ENCODE measurements at regions not wholly inside any gene's neighbourhood (a gene's known extent, or its start where the extent isn't known, plus 50 kb on each side); places are given as distances from the start of the nearest gene placed in this dataset.

DNA sequence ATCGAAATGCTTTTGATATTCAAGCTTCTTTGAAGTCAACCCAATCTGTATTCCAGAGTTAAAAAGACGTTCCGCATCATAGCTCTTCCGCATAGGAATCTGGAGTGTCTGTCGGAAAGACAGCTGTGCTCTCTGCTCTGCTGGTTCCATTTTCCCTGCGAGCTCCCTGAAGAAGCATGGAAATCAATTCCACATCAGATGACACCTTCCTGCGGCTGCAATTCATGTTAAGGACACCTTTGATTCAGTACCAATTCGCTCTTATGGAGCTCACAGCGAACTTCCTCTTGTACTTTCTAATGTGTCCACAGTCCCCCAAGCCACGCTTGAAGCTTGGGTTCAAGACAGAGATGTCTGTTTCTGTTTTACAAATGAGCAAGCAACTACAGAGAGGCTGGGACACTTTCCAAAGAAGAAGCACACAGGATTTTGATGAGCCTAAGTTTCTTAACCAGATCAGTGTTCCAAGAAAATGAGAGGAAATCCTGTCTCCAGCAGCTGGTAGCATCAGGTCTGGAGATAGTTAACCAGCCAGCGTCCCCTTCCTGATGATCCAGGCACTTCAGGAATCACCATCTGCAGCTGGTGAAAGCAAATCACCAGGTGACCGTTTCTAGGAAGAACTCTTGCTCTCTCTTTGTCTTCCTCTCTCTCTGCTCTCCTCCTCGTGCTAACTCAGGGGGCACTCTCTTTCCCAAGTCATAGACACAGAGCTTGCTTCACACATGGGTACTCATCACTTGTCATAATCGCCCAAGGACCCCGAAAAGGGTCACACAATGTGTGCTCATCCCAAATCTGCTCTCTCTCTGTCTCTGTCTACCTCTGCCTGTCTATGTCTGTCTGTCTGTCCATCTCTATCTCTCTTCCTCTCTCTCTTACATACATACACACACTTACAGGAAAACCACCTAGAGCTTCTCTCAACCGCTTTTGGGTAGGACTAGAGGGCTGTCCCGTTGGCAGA, 281.8 kb downstream of the FAM43A start:
- in situ Hi-C loops (cut with HindIII; ENCODE audit: low pct_unique_long_range_greater_than_20kb, low sequenced_read_pairs), result no loop called here
- no peak for DNase-seq (ENCODE audit: low read depth)

- in situ Hi-C loops (cut with HindIII; ENCODE audit: low pct_unique_long_range_greater_than_20kb, low sequenced_read_pairs), result no loop called here
- DNase-seq (ENCODE audit: low read depth), result no peak
Measured at GRCh38 chr3:194970066-194970465, 284.4 kb downstream of the FAM43A start.

DNA sequence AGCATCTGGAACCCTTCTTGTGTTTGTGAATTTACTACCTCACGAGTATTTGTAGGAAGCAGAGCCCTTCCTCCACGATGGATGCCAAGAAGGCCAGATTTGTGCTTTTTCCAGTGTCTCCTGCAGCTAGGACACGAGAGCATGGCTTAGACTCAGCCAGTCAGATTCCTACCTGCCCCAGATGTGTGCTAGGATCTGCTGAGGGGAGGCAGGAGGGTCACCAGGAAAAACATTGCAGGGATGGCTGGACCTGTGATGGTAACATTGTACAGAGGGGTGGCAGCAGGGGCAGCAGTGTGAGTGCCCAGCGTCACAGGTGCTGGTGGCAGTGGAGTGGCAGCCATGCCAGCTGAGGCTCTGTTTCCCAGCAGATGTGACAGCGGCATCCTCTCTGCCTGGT, 285.3 kb downstream of the FAM43A start:
- in situ Hi-C loops (cut with HindIII; ENCODE audit: low pct_unique_long_range_greater_than_20kb, low sequenced_read_pairs), result no loop called here
- DNase-seq (ENCODE audit: low read depth), result no peak

DNA sequence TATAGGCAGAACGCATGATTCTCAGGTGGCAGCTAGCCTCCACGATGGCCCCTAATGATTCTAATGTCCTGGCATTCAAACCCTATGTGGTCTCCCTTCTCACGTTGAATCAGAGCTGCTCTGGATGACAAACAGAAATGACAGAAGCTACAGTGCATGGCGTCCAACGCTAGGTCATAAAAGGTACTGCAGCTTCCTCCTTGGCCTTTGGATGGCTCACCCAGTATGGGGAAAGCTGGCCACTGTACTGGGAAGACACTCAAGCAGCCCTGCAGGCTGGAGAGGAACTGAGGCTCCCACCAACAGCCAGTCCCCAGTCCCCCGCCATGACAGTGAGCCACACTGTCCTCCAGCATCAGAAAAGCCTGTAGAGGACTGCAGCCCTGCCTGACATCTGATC, 286.3 kb downstream of the FAM43A start:
- DNase-seq (ENCODE audit: low read depth), result no peak
- in situ Hi-C loops (cut with HindIII; ENCODE audit: low pct_unique_long_range_greater_than_20kb, low sequenced_read_pairs), result no loop called here

DNA sequence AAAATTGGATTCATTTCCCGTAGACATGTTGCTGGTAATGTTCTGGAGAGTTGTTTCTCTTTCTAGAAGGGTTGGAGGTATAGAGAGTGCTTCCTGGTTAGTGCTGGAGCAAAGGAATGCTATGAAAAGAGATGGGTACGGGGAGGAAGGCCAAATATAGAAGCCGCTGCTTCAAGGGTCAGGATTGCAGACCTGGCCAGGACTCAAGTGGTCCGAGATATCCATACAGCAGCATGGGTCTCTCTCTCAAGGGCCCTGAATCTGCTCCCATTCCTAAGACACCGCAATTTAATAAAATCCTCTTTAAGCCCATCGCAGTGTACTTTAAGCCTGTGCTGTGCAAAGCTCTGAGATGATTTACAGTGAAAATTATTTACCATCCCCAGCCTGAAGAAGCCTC, 287.0 kb downstream of the FAM43A start:
- DNase-seq (ENCODE audit: low read depth), result no peak
- in situ Hi-C loops (cut with HindIII; ENCODE audit: low pct_unique_long_range_greater_than_20kb, low sequenced_read_pairs), result no loop called here

DNA sequence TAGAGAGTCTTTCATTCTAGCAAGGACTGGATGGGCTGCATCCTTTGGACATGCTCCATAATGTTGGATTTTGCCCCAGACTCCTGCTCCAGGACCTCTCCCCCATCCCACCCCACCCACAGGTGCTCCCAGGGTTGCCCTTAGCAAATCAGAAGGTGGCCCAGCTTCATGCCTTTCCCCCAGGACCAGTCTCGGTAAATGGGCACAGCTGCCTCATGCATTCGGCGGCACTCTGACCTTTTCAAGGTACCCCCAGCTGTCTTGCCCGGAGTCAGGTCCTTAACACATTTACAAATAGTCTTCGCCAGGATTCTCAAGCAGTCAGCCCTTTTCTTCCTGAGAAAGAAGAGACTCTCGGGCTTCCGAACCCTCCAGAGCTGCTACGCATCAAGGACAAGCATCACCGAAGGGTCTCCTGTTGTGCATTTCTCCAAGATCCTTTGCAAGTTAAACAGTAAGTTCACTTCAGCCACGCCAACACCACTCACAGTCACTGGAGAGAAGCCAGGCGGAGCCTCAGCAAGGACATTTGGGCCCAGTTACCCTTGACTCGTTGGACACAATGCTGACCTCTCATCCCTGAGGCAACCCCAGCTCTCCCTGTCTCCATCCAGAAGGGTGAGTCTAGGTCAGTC, 287.8 kb downstream of the FAM43A start:
- DNase-seq (ENCODE audit: low read depth), result no peak
- in situ Hi-C loops (cut with HindIII; ENCODE audit: low pct_unique_long_range_greater_than_20kb, low sequenced_read_pairs), result no loop called here

DNA sequence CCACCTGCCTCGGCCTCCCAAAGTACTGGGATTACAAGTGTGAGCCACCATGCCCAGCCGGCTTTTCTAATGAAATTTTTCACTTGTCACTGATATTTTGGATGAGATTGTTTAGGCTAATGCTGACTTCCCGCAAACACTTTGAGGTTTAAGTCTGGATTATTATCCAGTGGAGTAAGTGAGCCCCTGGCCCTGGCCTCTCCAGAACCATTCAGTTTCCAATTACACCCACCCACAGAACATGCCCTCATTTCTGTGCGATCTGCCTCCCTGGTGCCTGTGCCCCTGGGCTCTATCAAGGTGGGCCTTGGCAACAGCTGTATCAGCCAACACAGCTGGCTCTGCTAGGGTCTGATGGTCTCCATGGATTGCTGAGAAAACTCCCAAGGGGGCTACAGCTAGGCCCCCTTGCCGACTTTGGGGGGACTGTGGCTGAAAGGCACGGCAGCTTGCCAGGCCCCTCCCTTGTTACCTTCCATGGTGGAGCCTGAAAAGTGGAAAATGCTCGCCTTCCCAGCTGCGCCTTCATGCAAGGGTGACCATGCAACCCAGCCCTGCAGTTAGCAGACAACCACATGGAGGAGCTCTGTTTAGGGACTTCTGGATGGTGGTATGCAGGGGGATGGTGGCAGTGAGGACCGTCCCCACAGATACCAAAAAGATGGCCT, 288.9 kb downstream of the FAM43A start:
- in situ Hi-C loops (cut with HindIII; ENCODE audit: low pct_unique_long_range_greater_than_20kb, low sequenced_read_pairs), result no loop called here
- DNase-seq (ENCODE audit: low read depth), result no peak

DNA sequence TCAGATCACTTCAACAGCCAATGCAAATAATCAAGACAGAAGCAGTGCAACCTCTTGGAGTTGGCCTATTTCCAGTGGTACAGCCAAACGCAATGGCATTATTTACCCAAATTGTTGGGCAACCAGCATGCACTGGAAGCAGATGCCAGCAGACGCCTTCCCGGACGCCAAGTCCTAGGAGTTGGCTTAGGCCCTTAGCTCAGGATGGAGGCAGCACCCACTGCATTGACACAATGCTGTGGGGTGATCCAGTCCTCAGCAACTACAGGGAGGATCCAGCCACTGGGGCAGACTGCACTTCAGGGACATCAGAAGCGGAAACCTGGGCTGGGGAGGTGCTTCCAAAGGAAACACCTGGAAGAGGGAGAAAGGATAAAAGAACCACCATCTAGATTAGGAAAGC, 290.4 kb downstream of the FAM43A start:
- in situ Hi-C loops (cut with HindIII; ENCODE audit: low pct_unique_long_range_greater_than_20kb, low sequenced_read_pairs), result no loop called here
- DNase-seq (ENCODE audit: low read depth), result no peak

DNA sequence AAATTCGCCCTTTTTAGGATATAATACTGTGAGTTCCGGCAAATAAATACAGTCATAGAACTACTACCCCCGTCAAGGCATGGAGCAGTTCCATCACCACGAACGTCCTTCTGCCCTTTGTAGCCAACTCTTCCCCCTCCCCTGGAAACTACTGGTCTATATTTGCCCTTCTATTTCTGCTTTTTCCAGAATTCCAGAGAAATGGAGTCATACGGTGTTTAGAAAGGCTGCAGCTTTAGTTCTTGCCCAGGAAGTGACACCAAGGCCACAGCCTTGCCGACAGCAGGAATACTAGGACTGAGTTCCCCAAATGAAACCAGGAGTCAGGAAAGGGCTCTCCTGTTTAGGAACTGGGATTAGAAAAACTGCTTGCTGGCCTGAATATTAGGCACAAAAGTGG, 291.2 kb downstream of the FAM43A start:
- in situ Hi-C loops (cut with HindIII; ENCODE audit: low pct_unique_long_range_greater_than_20kb, low sequenced_read_pairs), result no loop called here
- DNase-seq (ENCODE audit: low read depth), result no peak

GRCh38 chr3:194977356-194977755, 291.7 kb downstream of the FAM43A start:
- in situ Hi-C loops (cut with HindIII; ENCODE audit: low pct_unique_long_range_greater_than_20kb, low sequenced_read_pairs), result no loop called here
- no peak for DNase-seq (ENCODE audit: low read depth)

- DNase-seq (ENCODE audit: low read depth), result no peak
- in situ Hi-C loops (cut with HindIII; ENCODE audit: low pct_unique_long_range_greater_than_20kb, low sequenced_read_pairs), result no loop called here
Measured at GRCh38 chr3:194979173-194979572, 291.8 kb downstream of the XXYLT1 start.

GRCh38 chr3:194982472-194982871, 288.5 kb downstream of the XXYLT1 start:
- in situ Hi-C loops (cut with HindIII; ENCODE audit: low pct_unique_long_range_greater_than_20kb, low sequenced_read_pairs), result no loop called here
- no peak for DNase-seq (ENCODE audit: low read depth)

- no peak for DNase-seq (ENCODE audit: low read depth)
- in situ Hi-C loops (cut with HindIII; ENCODE audit: low pct_unique_long_range_greater_than_20kb, low sequenced_read_pairs), result no loop called here
Measured at GRCh38 chr3:194983121-194983520, 287.8 kb downstream of the XXYLT1 start.

DNA sequence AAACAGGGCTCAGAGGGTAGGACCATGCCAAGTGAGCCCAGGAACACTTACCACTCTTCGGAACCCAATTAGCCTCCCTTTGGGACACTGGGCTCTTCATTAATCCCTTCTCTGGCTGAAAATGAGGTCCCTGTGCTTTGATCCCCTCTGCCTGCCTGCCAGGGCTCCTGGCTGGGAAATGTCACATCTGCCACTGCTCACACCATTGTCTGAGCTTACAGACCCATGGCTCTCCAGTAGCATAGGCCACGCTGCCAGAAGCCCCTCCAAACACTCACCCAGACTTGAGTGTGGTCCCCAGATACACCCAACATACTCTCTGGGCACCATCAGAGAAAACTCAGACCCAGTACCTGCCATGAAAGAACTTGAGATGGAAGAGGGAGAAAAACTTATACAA, 287.3 kb downstream of the XXYLT1 start:
- DNase-seq (ENCODE audit: low read depth), result no peak
- in situ Hi-C loops (cut with HindIII; ENCODE audit: low pct_unique_long_range_greater_than_20kb, low sequenced_read_pairs), result no loop called here

DNA sequence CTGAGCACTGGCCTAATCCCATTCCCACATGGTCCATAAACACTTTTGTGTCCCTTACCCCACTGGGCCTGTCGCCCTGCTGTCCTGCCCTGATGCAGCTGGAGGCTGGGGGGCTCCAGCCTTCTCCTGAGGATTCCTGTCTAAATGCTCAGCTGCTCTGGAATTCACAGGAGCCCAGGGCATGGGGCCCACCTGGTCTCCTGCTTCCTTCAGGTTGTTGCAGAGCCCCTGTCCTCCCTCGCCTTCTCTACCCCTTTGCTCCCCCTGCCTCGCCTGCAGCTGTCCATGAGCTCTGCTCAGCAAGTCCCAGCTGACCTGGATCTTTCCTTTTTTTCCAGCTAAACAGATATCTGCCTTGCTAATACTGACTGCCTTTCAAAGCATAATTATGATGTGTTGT, 286.9 kb downstream of the XXYLT1 start:
- no peak for DNase-seq (ENCODE audit: low read depth)
- in situ Hi-C loops (cut with HindIII; ENCODE audit: low pct_unique_long_range_greater_than_20kb, low sequenced_read_pairs), result no loop called here

DNA sequence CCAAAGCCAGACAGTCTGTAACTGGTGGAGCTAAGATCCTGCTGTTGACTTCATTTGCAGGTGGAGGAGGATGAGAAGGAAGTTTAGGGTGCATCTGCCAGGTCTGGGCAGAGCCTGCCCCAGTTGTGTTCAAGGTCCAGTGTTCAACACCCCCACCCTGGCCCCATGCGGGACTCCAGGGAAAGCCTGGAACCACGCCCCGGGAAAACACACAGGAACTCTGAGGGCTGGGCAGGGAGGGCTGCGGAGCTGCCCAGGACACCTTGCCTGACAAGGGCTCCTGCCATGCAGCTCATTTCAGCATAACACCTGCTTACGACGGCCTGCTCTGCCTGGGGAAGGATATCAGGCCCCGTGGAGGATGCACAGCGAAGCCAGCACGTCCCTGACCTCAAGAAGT, 286.3 kb downstream of the XXYLT1 start:
- DNase-seq (ENCODE audit: low read depth), result no peak
- in situ Hi-C loops (cut with HindIII; ENCODE audit: low pct_unique_long_range_greater_than_20kb, low sequenced_read_pairs), result no loop called here

DNA sequence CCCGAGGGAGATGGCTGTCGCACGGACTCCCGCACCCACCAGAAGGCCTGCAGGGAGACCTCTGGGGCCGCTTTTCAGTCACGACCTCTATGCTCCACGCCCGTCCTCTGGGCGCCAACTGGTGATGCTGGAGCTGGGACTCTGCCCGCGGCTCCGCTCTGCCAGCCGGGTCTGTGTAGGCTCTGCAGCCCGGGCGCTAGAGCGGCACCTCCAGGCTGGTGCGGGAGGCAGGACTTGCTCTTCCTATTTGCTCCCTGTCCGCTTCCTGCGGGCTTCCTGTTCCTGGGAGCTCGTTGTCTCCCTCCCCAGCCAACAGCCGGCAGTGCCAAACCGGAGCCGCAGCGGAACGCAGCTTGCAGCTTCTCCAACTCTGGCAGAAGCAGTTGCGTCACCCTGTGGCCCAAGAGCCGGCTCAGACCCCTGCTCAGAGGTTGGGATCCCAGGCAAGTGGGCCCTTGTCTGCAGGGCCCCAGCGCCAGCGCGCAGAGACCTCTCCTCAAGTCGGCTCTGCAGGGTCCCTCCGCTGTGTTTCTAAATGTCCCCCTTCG, 285.9 kb downstream of the XXYLT1 start:
- no peak for DNase-seq (ENCODE audit: low read depth)
- in situ Hi-C loops (cut with HindIII; ENCODE audit: low pct_unique_long_range_greater_than_20kb, low sequenced_read_pairs), result no loop called here

DNA sequence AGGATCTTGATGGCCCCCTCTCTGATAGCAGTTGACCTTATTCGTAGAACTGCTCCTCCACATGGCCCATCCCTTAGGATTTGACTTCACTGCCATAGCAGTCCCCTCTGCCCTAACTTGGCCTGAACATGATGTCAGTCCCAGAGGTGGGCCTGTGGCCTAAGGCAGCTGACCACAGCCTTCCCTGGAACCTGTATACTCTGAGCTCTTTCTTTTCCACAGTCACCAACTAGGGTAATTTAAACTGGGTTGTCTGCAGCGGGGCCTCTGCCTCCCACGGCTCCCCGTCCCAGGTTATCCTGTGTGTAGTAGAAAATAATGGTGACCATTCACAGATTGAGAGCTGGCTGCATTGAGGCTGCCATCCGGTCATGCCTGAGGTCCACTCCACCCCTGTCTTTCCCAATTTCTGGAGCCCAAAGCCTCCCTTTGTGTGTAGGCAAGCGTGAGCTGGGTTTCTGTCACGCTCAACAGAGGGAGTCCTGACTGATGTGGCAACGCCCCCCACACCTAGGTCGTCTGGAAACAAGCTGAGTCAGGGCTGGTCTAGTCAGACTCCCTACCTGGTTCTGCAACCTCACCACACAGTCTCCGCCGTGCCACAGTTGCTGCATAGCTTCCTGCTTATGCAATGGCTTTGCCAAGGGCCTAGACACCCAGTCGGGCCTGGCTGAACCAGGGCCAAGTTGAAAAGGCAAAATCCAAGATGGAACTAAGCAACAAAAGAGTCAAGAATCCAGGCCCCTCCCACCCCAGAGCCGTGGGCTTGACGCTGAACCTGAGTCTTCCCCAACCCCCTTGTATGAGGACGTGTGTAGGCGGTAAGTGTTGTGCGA, 284.5 kb downstream of the XXYLT1 start:
- peak; percentile 11 for DNase-seq (ENCODE audit: low read depth)
- in situ Hi-C loops (cut with HindIII; ENCODE audit: low pct_unique_long_range_greater_than_20kb, low sequenced_read_pairs), result no loop called here
